B cell (primary cell): ENCODE measurements at regions not wholly inside any gene's neighbourhood (a gene's known extent, or its start where the extent isn't known, plus 50 kb on each side); places are given as distances from the start of the nearest gene placed in this dataset.

Experiments used
- ATAC-seq: fragments of 200-7000 bp; cut with Tn5 transposase; one replicate; pipeline ENCODE4 v1.10.0; 2021; ENCODE audit warnings: low read depth, mild to moderate bottlenecking, moderate number of reproducible peaks, moderate library complexity
- CTCF ChIA-PET: fragments of 350-600 bp; sonication (Branson Sonifier 250); formaldehyde crosslinking; loops from one replicate; lab custom pipeline; 2021; ENCODE audit warnings: antibody characterized with exemption, inconsistent platforms; lab: Charles Lee
- POLR2A ChIA-PET: fragments of 350-600 bp; sonication (Branson Sonifier 250); formaldehyde crosslinking; loops from one replicate; lab custom pipeline; 2021; ENCODE audit warnings: antibody characterized with exemption; lab: Charles Lee
- DNase-seq: peaks from one replicate; pipeline ENCODE4 v3.0.0; 2013
- H2AFZ ChIP-seq: 2 replicates; pipeline ENCODE4 v1.6.1; 2012; ENCODE audit warnings: mild to moderate bottlenecking, low read depth, low read length; ENCODE audit not compliant: insufficient read depth, poor library complexity, severe bottlenecking
- H3K27ac ChIP-seq, 2 donors: 1 replicate in 1 of 2; 2 replicates in 1 of 2; pipeline ENCODE4 v1.5.1; 2012 to 2013; ENCODE audit warnings: low read length in 2 of 2, mild to moderate bottlenecking in 2 of 2, moderate library complexity in 1 of 2
- H3K27me3 ChIP-seq, 4 experiments: fragments of 200-600 bp in 1 of 4; sonication (generic) in 1 of 4; replicated peaks in 1 of 4; 1 replicate in 2 of 4; 2 replicates in 2 of 4; pipeline versions ENCODE4 v1.6.1 to v1.7.0; 2013 to 2016; ENCODE audit warnings: low read length in 3 of 4, mild to moderate bottlenecking in 2 of 4, mixed read lengths in 1 of 4, moderate library complexity in 1 of 4; ENCODE audit not compliant: insufficient read depth in 4 of 4, control insufficient read depth in 3 of 4; ENCODE audit errors: control extremely low read depth in 1 of 4
- H3K36me3 ChIP-seq, 2 experiments: replicated peaks in 1 of 2; 1 replicate in 1 of 2; 2 replicates in 1 of 2; pipeline versions ENCODE4 v1.6.1 to v1.7.1; 2013; ENCODE audit warnings: low read length in 1 of 2; ENCODE audit not compliant: insufficient read depth in 2 of 2, control insufficient read depth in 1 of 2; ENCODE audit errors: control extremely low read depth in 1 of 2, extremely low read depth in 1 of 2
- H3K4me1 ChIP-seq, 2 donors: fragments of 200-600 bp in 1 of 2; sonication (generic) in 1 of 2; 1 replicate in 1 of 2; 2 replicates in 1 of 2; pipeline versions ENCODE4 v1.5.1 to v1.6.1; 2013 to 2017; ENCODE audit warnings: low read length in 2 of 2; ENCODE audit not compliant: control insufficient read depth in 2 of 2, insufficient read depth in 2 of 2
- H3K4me2 ChIP-seq: replicated peaks from 2 replicates; pipeline ENCODE3; 2012; ENCODE audit warnings: mild to moderate bottlenecking, low read depth, low read length; ENCODE audit not compliant: poor library complexity, severe bottlenecking
- H3K4me3 ChIP-seq, 5 experiments: fragments of 200-600 bp in 1 of 5; sonication (generic) in 1 of 5; 1 replicate in 3 of 5; 2 replicates in 2 of 5; pipeline versions ENCODE4 v1.5.1 to v1.7.0; 2011 to 2016; ENCODE audit warnings: low read length in 4 of 5, mild to moderate bottlenecking in 4 of 5, low read depth in 2 of 5, control low read depth in 1 of 5, moderate library complexity in 1 of 5; ENCODE audit not compliant: insufficient read depth in 1 of 5; ENCODE audit errors: control extremely low read depth in 1 of 5, extremely low read depth in 1 of 5
- H3K79me2 ChIP-seq: fragments of 200-600 bp; sonication (generic); one replicate; pipeline ENCODE4 v1.6.0; 2016; ENCODE audit warnings: low read length; ENCODE audit not compliant: control insufficient read depth, insufficient read depth
- H3K9ac ChIP-seq: fragments of 200-600 bp; sonication (generic); 2 replicates; pipeline ENCODE4 v1.6.1; 2017; ENCODE audit warnings: mild to moderate bottlenecking, low read length, moderate library complexity
- H3K9me3 ChIP-seq, 3 donors: one replicate each; pipeline versions ENCODE4 v1.6.1 to v1.7.1; 2013; ENCODE audit warnings: low read length in 2 of 3; ENCODE audit not compliant: control insufficient read depth in 2 of 3, insufficient read depth in 1 of 3; ENCODE audit errors: control extremely low read depth in 1 of 3
- H4K20me1 ChIP-seq: 2 replicates; pipeline ENCODE4 v1.6.0; 2012; ENCODE audit warnings: mild to moderate bottlenecking, low read length; ENCODE audit not compliant: insufficient read depth, control insufficient read depth, poor library complexity, severe bottlenecking
- H3K27ac Mint-ChIP-seq: one replicate; pipeline ENCODE4 v1.8.0; 2021; ENCODE audit warnings: mixed read lengths
- H3K27me3 Mint-ChIP-seq: one replicate; pipeline ENCODE4 v1.8.0; 2021; ENCODE audit warnings: mixed read lengths
- H3K4me1 Mint-ChIP-seq: one replicate; pipeline ENCODE4 v1.8.0; 2021; ENCODE audit warnings: mixed read lengths
- H3K4me3 Mint-ChIP-seq: one replicate; pipeline ENCODE4 v1.8.0; 2021; ENCODE audit warnings: mixed read lengths
- H3K9me3 Mint-ChIP-seq: one replicate; pipeline ENCODE4 v1.8.0; 2022; ENCODE audit warnings: mixed read lengths; ENCODE audit not compliant: insufficient read depth
- CTCF ChIP-seq: fragments of 200-600 bp; IDR thresholded peaks from one replicate; pipeline ENCODE4 v1.8.0; 2022; ENCODE audit warnings: antibody characterized with exemption, mild to moderate bottlenecking
- EZH2 ChIP-seq: IDR thresholded peaks from 2 replicates; pipeline ENCODE4 v1.6.1; 2012; ENCODE audit warnings: borderline replicate concordance, low read depth, mild to moderate bottlenecking, moderate library complexity, low read length; ENCODE audit not compliant: insufficient read depth, poor library complexity, severe bottlenecking
- intact Hi-C: fragments of 100-400 bp; cut with micrococcal nuclease; formaldehyde crosslinking; loops from one replicate; pipeline ENCODE4 v1.10.0; 2022

- no peaks in the 10 kb centered on the region for H3K36me3 ChIP-seq
- H3K4me3 Mint-ChIP-seq = no peak overlapping the region
- intact Hi-C loops = no loop called here
- no peaks in the 10 kb centered on the region for H3K27me3 ChIP-seq
- H4K20me1 ChIP-seq = no peaks in the 10 kb centered on the region
- peaks cover 5% of the 10 kb centered on the region for H3K4me1 Mint-ChIP-seq
- no peak overlapping the region for H3K4me3 ChIP-seq
- peaks cover 0 to 2% of the 10 kb centered on the region in 2 donors for H3K4me1 ChIP-seq
- no peak overlapping the region for H3K9ac ChIP-seq
- peaks cover 2 to 13% (median 2%) of the 10 kb centered on the region in 3 donors for H3K9me3 ChIP-seq
- DNase-seq (no peak), ATAC-seq (no peak)
- ChIA-PET POLR2A (no interaction called here), CTCF (no interaction called here)
- TF ChIP-seq EZH2 (no peak), CTCF (no peak)
- no peaks in the 10 kb centered on the region for H3K27me3 Mint-ChIP-seq
- H3K27ac Mint-ChIP-seq = no peak overlapping the region
- H3K9me3 Mint-ChIP-seq = peaks cover 14% of the 10 kb centered on the region
- H3K79me2 ChIP-seq = no peaks in the 10 kb centered on the region
- H3K27ac ChIP-seq = no peak overlapping the region
- H2AFZ ChIP-seq = no peak overlapping the region
- no peak overlapping the region for H3K4me2 ChIP-seq
Observed at GRCh38 chr2:181203412-181203811, 223.0 kb downstream of the UBE2E3 start.

GRCh38 chr2:181203916-181204315, 223.5 kb downstream of the UBE2E3 start:
- CTCF ChIA-PET = no interaction called here
- no peak overlapping the region for H3K4me3 Mint-ChIP-seq
- no peak overlapping the region for H3K4me2 ChIP-seq

More at GRCh38 chr2:181203916-181204315, 223.5 kb downstream of the UBE2E3 start:
- intact Hi-C loops = no loop called here
- H3K9ac ChIP-seq = no peak overlapping the region
- Mint-ChIP-seq H3K9me3 (peaks cover 14% of the 10 kb centered on the region), H3K27ac (no peak overlapping the region), H3K27me3 (no peaks in the 10 kb centered on the region), H3K4me1 (peaks cover 1% of the 10 kb centered on the region)
- no peaks in the 10 kb centered on the region for H3K79me2 ChIP-seq
- H3K4me1 ChIP-seq = no peaks in the 10 kb centered on the region
- no peak overlapping the region for H3K4me3 ChIP-seq
- H2AFZ ChIP-seq = no peak overlapping the region
- H4K20me1 ChIP-seq = no peaks in the 10 kb centered on the region
- H3K9me3 ChIP-seq = peaks cover 2 to 17% (median 2%) of the 10 kb centered on the region in 3 donors
- ATAC-seq (no peak), DNase-seq (no peak)
- no peaks in the 10 kb centered on the region for H3K27me3 ChIP-seq
- TF ChIP-seq EZH2 (no peak), CTCF (no peak)
- POLR2A ChIA-PET = no interaction called here
- H3K27ac ChIP-seq = no peak overlapping the region
- H3K36me3 ChIP-seq = no peaks in the 10 kb centered on the region
